A673 (cell line): ENCODE measurements at regions not wholly inside any gene's neighbourhood (a gene's known extent, or its start where the extent isn't known, plus 50 kb on each side); places are given as distances from the start of the nearest gene placed in this dataset.

Experiments used
- EZH2 ChIP-seq: fragments of 200-600 bp; sonication (generic); IDR thresholded peaks from 2 replicates; pipeline ENCODE4 v1.6.1; 2017; ENCODE audit warnings: borderline replicate concordance, low read depth, mild to moderate bottlenecking, mixed read lengths, antibody characterized with exemption, low read length; ENCODE audit not compliant: poor library complexity, severe bottlenecking
- TF ChIP-seq, protein P1 (sequence below): fragments of 300-800, 200-600 bp; sonication (generic); conservative IDR thresholded peaks from 2 replicates; pipeline ENCODE4 v1.5.1; 2017; ENCODE audit warnings: low read depth, mild to moderate bottlenecking, antibody characterized with exemption, low read length, moderate library complexity, mixed read lengths

DNA sequence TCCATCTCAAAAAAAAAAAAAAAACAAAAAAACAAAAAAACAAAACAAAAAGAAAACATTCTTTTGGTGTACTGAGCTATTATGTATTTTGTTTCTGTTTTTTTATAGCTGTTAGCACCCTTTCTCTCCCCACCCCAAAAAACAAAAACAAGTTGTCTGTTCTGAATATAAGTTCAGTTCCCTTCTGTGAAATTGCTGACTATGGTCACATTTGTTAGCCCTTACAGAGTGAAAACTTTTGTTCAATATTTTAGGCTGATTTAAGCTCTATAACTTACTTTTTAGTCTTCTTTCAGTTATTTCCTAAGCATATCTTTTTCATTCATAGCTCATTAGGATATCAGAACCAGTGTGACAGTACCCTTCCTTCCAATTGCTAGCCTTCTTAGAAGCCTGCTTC is 1056.6 kb upstream of the NCAM2 start:
- TF ChIP-seq, protein P1, sequence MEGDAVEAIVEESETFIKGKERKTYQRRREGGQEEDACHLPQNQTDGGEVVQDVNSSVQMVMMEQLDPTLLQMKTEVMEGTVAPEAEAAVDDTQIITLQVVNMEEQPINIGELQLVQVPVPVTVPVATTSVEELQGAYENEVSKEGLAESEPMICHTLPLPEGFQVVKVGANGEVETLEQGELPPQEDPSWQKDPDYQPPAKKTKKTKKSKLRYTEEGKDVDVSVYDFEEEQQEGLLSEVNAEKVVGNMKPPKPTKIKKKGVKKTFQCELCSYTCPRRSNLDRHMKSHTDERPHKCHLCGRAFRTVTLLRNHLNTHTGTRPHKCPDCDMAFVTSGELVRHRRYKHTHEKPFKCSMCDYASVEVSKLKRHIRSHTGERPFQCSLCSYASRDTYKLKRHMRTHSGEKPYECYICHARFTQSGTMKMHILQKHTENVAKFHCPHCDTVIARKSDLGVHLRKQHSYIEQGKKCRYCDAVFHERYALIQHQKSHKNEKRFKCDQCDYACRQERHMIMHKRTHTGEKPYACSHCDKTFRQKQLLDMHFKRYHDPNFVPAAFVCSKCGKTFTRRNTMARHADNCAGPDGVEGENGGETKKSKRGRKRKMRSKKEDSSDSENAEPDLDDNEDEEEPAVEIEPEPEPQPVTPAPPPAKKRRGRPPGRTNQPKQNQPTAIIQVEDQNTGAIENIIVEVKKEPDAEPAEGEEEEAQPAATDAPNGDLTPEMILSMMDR, result no peak
- no peak for TF ChIP-seq EZH2
